SH-SY5Y (cell line): ENCODE measurements at regions not wholly inside any gene's neighbourhood (a gene's known extent, or its start where the extent isn't known, plus 50 kb on each side); places are given as distances from the start of the nearest gene placed in this dataset.

ENCODE experiments used
- GATA2 ChIP-seq: IDR thresholded peaks from 2 replicates; pipeline ENCODE4 v1.6.1; 2011; ENCODE audit warnings: mild to moderate bottlenecking, low read depth, low read length
- GATA3 ChIP-seq: IDR thresholded peaks from 2 replicates; pipeline ENCODE4 v1.6.1; 2011; ENCODE audit warnings: low read depth, mild to moderate bottlenecking, low read length, moderate library complexity

GRCh38 chr11:119807841-119808240 lies 78.8 kb upstream of the NECTIN1 start:
- TF ChIP-seq GATA2: no peak
- TF ChIP-seq GATA3: no peak

- TF ChIP-seq GATA2: no peak
- no peak for TF ChIP-seq GATA3
Observed at GRCh38 chr11:119807402-119807801, 78.4 kb upstream of the NECTIN1 start.

GRCh38 chr11:119806064-119806915 lies 77.3 kb upstream of the NECTIN1 start:
- TF ChIP-seq GATA2 (no peak), GATA3 (no peak)

GRCh38 chr11:119805663-119806062 lies 76.7 kb upstream of the NECTIN1 start:
- TF ChIP-seq GATA3: no peak
- TF ChIP-seq GATA2: no peak

GRCh38 chr11:119804698-119805097 lies 75.7 kb upstream of the NECTIN1 start:
- TF ChIP-seq GATA3 (no peak), GATA2 (no peak)

GRCh38 chr11:119803726-119804294 lies 74.8 kb upstream of the NECTIN1 start:
- TF ChIP-seq GATA2: no peak
- TF ChIP-seq GATA3: no peak

GRCh38 chr11:119803139-119803538 lies 74.1 kb upstream of the NECTIN1 start:
- no peak for TF ChIP-seq GATA3
- no peak for TF ChIP-seq GATA2

- TF ChIP-seq GATA2: no peak
- no peak for TF ChIP-seq GATA3
Observed at GRCh38 chr11:119802670-119803069, 73.7 kb upstream of the NECTIN1 start.

GRCh38 chr11:119800619-119801018 lies 71.6 kb upstream of the NECTIN1 start:
- TF ChIP-seq GATA3: no peak
- TF ChIP-seq GATA2: no peak

- TF ChIP-seq GATA3: no peak
- TF ChIP-seq GATA2: no peak
Observed at GRCh38 chr11:119800171-119800570, 71.2 kb upstream of the NECTIN1 start.

GRCh38 chr11:119798656-119799055 lies 69.7 kb upstream of the NECTIN1 start:
- no peak for TF ChIP-seq GATA2
- no peak for TF ChIP-seq GATA3

GRCh38 chr11:119797736-119798135 lies 68.7 kb upstream of the NECTIN1 start:
- no peak for TF ChIP-seq GATA3
- TF ChIP-seq GATA2: no peak

GRCh38 chr11:119797123-119797611 lies 68.2 kb upstream of the NECTIN1 start:
- TF ChIP-seq GATA3 (no peak), GATA2 (no peak)

- TF ChIP-seq GATA2: no peak
- no peak for TF ChIP-seq GATA3
Observed at GRCh38 chr11:119796363-119797060, 67.5 kb upstream of the NECTIN1 start.

- TF ChIP-seq GATA3: no peak
- TF ChIP-seq GATA2: no peak
Observed at GRCh38 chr11:119795690-119796089, 66.7 kb upstream of the NECTIN1 start.
